ENCODE measurements at regions not wholly inside any gene's neighbourhood (a gene's known extent, or its start where the extent isn't known, plus 50 kb on each side); places are given as distances from the start of the nearest gene placed in this dataset.

DNA sequence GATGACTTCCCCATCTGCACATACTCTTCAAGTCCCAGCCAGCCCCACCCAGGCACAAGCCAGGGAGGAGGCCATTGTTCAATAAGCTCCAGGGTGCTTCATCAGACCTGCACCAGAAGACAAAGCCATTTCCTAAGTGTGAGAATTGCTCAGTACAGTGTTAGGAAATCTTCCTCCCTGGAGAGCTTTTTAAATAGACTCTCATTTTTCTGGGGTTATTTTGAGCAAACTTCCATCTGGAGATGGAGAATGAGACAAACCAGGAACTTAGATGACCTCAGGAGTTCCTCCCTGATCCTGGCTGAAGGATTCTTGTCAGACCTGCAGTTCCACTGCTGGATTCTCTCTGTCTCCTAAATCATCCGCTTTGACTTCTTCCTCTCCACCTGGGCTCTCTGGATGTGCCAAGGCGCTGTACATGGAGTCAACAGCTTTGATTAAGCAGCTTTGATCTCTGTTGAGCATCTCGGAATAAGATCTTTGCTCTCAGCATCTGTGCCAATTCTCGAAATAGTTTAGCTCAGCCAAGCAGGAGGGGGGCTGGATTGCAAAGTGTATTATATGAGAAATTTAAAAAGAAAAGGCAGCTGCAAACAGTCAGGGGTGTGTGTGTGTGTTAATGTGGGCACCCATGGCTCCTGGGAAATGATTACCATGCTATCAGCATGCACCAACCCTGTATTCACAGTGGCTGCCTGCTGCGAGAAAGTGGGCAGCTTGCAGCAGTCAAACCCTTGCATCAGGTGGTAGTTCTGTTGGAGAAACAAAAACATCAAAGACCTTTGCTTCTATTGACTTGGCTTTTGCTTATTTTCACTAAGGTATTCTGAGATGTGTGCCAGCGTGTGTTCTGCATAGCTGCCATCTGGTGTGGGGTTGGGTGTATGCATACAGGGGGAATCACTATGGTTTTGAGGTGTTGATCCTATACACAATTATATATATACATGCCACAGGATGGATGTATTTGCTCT is 70.2 kb upstream of the NAV2 start:
- no peak for TF ChIP-seq CSDC2 (CRISPR knock-in tag; IDR thresholded peaks at IDR 0.05)
- no peak for TF ChIP-seq ZNF8 (CRISPR knock-in tag; IDR thresholded peaks at IDR 0.05)
- no peak for TF ChIP-seq OSR1 (CRISPR knock-in tag; IDR thresholded peaks at IDR 0.05)
- TF ChIP-seq, protein P1, sequence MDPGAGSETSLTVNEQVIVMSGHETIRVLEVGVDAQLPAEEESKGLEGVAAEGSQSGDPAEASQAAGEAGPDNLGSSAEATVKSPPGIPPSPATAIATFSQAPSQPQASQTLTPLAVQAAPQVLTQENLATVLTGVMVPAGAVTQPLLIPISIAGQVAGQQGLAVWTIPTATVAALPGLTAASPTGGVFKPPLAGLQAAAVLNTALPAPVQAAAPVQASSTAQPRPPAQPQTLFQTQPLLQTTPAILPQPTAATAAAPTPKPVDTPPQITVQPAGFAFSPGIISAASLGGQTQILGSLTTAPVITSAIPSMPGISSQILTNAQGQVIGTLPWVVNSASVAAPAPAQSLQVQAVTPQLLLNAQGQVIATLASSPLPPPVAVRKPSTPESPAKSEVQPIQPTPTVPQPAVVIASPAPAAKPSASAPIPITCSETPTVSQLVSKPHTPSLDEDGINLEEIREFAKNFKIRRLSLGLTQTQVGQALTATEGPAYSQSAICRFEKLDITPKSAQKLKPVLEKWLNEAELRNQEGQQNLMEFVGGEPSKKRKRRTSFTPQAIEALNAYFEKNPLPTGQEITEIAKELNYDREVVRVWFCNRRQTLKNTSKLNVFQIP (CRISPR knock-in tag; IDR thresholded peaks at IDR 0.05; ENCODE audit: borderline replicate concordance, low read depth) = no peak
- no peak for TF ChIP-seq PPARA (CRISPR knock-in tag; IDR thresholded peaks at IDR 0.05; ENCODE audit: borderline replicate concordance)
- no peak for TF ChIP-seq ISL1 (CRISPR knock-in tag; IDR thresholded peaks at IDR 0.05)
- TF ChIP-seq BACH2 (CRISPR knock-in tag; IDR thresholded peaks at IDR 0.05; ENCODE audit: borderline replicate concordance) = no peak
- TF ChIP-seq ZFP3 (CRISPR knock-in tag; IDR thresholded peaks at IDR 0.05) = no peak
- TF ChIP-seq ARNTL (CRISPR knock-in tag; IDR thresholded peaks at IDR 0.05; ENCODE audit: borderline replicate concordance, low read depth) = no peak
- TF ChIP-seq ZFP30 (CRISPR knock-in tag; IDR thresholded peaks at IDR 0.05) = no peak
- TF ChIP-seq TCF4 (CRISPR knock-in tag; IDR thresholded peaks at IDR 0.05; ENCODE audit: borderline replicate concordance) = no peak
- TF ChIP-seq, protein P2, sequence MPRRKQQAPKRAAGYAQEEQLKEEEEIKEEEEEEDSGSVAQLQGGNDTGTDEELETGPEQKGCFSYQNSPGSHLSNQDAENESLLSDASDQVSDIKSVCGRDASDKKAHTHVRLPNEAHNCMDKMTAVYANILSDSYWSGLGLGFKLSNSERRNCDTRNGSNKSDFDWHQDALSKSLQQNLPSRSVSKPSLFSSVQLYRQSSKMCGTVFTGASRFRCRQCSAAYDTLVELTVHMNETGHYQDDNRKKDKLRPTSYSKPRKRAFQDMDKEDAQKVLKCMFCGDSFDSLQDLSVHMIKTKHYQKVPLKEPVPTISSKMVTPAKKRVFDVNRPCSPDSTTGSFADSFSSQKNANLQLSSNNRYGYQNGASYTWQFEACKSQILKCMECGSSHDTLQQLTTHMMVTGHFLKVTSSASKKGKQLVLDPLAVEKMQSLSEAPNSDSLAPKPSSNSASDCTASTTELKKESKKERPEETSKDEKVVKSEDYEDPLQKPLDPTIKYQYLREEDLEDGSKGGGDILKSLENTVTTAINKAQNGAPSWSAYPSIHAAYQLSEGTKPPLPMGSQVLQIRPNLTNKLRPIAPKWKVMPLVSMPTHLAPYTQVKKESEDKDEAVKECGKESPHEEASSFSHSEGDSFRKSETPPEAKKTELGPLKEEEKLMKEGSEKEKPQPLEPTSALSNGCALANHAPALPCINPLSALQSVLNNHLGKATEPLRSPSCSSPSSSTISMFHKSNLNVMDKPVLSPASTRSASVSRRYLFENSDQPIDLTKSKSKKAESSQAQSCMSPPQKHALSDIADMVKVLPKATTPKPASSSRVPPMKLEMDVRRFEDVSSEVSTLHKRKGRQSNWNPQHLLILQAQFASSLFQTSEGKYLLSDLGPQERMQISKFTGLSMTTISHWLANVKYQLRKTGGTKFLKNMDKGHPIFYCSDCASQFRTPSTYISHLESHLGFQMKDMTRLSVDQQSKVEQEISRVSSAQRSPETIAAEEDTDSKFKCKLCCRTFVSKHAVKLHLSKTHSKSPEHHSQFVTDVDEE (CRISPR knock-in tag; IDR thresholded peaks at IDR 0.05) = no peak
- no peak for TF ChIP-seq TOX (CRISPR knock-in tag; IDR thresholded peaks at IDR 0.05; ENCODE audit: borderline replicate concordance)
- no peak for TF ChIP-seq SNAI2 (CRISPR knock-in tag; IDR thresholded peaks at IDR 0.05)
- TF ChIP-seq GLIS3 (CRISPR knock-in tag; IDR thresholded peaks at IDR 0.05) = no peak
- ATAC-seq = no peak; the same call in 2 of the 3 replicates

DNA sequence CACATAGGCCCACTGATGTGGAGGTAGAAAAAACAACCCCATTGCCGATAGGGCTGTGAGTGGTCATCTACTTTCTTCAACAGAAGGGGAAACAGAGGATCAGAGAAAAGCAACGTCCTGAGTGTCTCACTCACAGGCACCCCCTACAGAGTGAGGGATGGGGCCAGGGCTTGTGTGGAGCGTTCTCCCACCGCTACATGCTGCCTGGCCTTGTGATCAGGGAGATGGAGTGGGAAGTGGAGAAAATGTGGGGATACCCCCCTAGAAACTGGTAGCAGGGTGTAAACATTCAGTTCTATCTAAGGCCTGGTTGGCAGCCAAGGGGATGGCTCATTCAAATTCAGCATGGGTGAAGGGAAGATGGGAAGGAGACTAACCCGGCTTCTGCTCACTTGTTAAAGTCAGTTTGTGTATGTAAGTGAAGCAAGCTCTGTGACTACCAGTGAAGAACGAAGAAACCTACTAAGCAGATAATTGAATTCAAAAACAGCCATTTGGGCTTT is 73.0 kb upstream of the NAV2 start:
- TF ChIP-seq, protein P1 (CRISPR knock-in tag; IDR thresholded peaks at IDR 0.05; ENCODE audit: borderline replicate concordance, low read depth) = no peak
- TF ChIP-seq, protein P2 (CRISPR knock-in tag; IDR thresholded peaks at IDR 0.05) = no peak
- TF ChIP-seq OSR1 (CRISPR knock-in tag; IDR thresholded peaks at IDR 0.05) (no peak), SNAI2 (CRISPR knock-in tag; IDR thresholded peaks at IDR 0.05) (no peak), TCF4 (CRISPR knock-in tag; IDR thresholded peaks at IDR 0.05; ENCODE audit: borderline replicate concordance) (no peak), BACH2 (CRISPR knock-in tag; IDR thresholded peaks at IDR 0.05; ENCODE audit: borderline replicate concordance) (no peak), ZNF565 (CRISPR knock-in tag; conservative IDR thresholded peaks at IDR 0.05; ENCODE audit: low read depth) (no peak), ISL1 (CRISPR knock-in tag; IDR thresholded peaks at IDR 0.05) (no peak), GLIS3 (CRISPR knock-in tag; IDR thresholded peaks at IDR 0.05) (no peak)
- TF ChIP-seq, protein P3, sequence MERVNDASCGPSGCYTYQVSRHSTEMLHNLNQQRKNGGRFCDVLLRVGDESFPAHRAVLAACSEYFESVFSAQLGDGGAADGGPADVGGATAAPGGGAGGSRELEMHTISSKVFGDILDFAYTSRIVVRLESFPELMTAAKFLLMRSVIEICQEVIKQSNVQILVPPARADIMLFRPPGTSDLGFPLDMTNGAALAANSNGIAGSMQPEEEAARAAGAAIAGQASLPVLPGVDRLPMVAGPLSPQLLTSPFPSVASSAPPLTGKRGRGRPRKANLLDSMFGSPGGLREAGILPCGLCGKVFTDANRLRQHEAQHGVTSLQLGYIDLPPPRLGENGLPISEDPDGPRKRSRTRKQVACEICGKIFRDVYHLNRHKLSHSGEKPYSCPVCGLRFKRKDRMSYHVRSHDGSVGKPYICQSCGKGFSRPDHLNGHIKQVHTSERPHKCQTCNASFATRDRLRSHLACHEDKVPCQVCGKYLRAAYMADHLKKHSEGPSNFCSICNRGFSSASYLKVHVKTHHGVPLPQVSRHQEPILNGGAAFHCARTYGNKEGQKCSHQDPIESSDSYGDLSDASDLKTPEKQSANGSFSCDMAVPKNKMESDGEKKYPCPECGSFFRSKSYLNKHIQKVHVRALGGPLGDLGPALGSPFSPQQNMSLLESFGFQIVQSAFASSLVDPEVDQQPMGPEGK (CRISPR knock-in tag; IDR thresholded peaks at IDR 0.05; ENCODE audit: borderline replicate concordance) = no peak
- TF ChIP-seq, protein P4, sequence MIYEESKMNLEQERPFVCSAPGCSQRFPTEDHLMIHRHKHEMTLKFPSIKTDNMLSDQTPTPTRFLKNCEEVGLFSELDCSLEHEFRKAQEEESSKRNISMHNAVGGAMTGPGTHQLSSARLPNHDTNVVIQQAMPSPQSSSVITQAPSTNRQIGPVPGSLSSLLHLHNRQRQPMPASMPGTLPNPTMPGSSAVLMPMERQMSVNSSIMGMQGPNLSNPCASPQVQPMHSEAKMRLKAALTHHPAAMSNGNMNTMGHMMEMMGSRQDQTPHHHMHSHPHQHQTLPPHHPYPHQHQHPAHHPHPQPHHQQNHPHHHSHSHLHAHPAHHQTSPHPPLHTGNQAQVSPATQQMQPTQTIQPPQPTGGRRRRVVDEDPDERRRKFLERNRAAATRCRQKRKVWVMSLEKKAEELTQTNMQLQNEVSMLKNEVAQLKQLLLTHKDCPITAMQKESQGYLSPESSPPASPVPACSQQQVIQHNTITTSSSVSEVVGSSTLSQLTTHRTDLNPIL (CRISPR knock-in tag; IDR thresholded peaks at IDR 0.05; ENCODE audit: low read depth) = no peak
- no peak for ATAC-seq
